AG20443 (cell line): ENCODE measurements at regions not wholly inside any gene's neighbourhood (a gene's known extent, or its start where the extent isn't known, plus 50 kb on each side); places are given as distances from the start of the nearest gene placed in this dataset.
A peak's percentile ranks its signal among the peaks of the same experiment; 100 is the strongest.

Source experiments
- DNase-seq: peaks from one replicate; pipeline ENCODE4 v3.0.0; 2012; ENCODE audit warnings: low spot score, mixed read lengths

DNA sequence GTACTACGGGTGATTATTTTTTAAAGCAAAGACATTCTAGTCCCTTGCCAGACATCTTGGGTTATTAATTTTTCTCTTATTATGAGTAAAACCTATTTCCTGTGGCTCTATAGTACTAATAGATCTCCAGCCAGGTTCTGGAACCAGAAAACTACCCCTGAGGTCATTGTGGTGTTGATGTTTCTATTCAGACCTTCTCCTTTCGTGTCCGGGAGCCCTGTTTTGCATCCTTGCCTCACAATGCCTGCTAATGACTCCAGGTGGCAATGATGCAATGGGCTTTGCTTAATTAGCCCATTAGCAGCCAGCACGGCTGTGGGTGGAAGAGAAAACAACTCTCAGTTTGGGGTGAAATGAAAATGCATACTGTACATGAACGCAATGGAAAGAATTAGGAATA, 62.9 kb upstream of the ARG1 start:
- no peak for DNase-seq

DNA sequence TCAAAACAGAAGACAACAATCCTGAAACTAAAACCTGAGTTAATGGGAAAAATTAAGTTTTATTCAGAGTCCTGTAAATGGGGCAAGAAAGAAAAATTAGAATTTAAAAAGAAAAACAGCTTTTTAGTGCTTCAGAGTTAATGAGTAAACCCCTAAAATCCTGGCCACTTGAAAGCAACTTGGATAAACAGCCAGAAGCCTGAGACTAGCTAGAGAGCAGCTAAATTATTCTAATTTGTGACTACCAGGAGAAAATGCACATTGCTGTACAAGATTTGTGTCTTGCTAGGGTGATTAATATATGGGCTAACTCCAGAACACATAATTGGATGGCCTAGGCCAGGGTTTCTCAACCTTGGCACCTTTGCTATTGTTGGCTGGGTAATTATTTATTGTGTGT, 62.4 kb upstream of the ARG1 start:
- DNase-seq: no peak

DNA sequence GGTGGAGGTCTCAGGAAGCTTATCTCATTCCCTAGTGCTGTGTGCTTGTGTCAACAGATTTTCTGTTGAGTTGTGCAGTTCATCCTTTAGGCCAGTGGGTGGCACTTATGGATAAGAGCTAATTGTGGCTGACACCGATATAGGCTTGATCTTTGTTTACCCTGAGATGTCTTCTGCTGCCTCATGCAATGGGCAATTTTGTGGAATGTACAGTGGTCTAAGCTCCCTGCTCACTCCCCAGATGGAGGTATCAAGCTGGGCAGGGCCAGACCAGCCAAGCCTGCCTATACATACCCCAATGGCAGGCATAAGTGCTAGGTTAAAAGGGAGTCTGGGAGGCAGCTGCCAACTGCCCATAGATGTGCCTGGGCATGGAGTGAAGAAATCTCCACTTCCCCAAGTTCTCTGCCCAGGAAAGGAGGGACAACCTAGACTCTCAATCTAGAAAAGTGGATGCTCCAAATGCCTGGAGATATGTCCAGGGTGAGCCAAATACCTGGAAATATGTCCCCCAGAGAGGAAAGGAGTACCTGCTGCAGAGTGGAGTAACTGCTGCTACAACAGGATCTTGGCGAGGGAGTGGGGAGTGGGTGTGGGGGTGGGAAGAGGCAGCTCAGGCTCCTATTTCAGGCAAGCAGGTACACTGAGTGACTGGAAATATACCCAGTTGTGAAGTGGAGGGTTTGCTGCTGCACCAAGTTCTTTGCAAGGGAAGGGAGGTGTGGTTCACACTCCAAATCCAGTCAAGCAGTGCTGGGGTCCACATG, 53.2 kb upstream of the ARG1 start:
- peak; percentile 59 for DNase-seq
